ENCODE measurements at regions not wholly inside any gene's neighbourhood (a gene's known extent, or its start where the extent isn't known, plus 50 kb on each side); places are given as distances from the start of the nearest gene placed in this dataset.

DNA sequence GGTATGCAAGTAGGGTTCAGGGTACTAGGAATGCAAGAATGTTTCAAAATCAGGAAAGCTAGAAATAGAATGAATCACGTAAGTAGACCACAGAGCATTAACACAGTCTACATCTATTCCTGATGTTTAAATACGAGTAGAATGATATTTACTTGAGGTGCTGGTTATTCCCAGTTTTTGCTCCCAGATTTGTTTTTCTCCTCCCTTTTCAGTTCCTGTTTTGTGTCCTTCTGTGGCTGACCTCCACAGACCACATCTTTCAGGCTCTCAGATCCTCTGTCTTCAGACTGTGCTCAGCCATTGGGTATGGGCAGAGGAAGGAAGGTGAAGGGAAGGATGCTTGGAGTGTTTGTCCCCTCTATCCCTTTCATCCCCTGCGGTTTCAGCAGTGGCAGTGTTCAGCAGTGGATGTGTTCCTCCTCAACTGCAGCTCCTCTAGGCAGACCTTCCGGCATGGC is 276.6 kb downstream of the ZNF621 start:
- Histone ChIP-seq H3K27me3 (ENCODE audit: control insufficient read depth in 2 of 2, insufficient read depth in 2 of 2, low read length in 2 of 2) (no peaks in the 10 kb centered on the region), H3K36me3 (ENCODE audit: control insufficient read depth, insufficient read depth, low read length) (no peaks in the 10 kb centered on the region), H3K9ac (ENCODE audit: insufficient read depth in 1 of 2, low read depth in 2 of 2, low read length in 2 of 2) (no peak overlapping the region), H3K4me1 (replicated peaks in 1 of 2; ENCODE audit: control insufficient read depth in 2 of 2, insufficient read depth in 2 of 2, low read length in 2 of 2) (no peaks in the 10 kb centered on the region), H3K4me3 (no peak overlapping the region), H3K79me2 (ENCODE audit: control insufficient read depth, insufficient read depth, low read length) (no peaks in the 10 kb centered on the region), H3K4me2 (ENCODE audit: insufficient read depth, low read length) (no peak overlapping the region), H3K9me1 (ENCODE audit: control insufficient read depth, insufficient read depth, low read length) (no peaks in the 10 kb centered on the region), H2AFZ (ENCODE audit: low read depth, low read length) (no peak overlapping the region), H3K27ac (ENCODE audit: extremely low read depth, low read depth, low read length) (no peak overlapping the region), H4K20me1 (replicated peaks; ENCODE audit: control insufficient read depth, insufficient read depth, low read length) (no peaks in the 10 kb centered on the region), H3K9me3 (replicated peaks; ENCODE audit: control insufficient read depth, insufficient read depth, low read depth, low read length) (no peaks in the 10 kb centered on the region)
- TF ChIP-seq EP400 (IDR thresholded peaks at IDR 0.05) (no peak), DNMT1 (IDR thresholded peaks at IDR 0.05) (no peak), HMBOX1 (IDR thresholded peaks at IDR 0.05) (no peak), ZNF695 (CRISPR knock-in tag; IDR thresholded peaks at IDR 0.05) (no peak)
- TF ChIP-seq, protein P1, sequence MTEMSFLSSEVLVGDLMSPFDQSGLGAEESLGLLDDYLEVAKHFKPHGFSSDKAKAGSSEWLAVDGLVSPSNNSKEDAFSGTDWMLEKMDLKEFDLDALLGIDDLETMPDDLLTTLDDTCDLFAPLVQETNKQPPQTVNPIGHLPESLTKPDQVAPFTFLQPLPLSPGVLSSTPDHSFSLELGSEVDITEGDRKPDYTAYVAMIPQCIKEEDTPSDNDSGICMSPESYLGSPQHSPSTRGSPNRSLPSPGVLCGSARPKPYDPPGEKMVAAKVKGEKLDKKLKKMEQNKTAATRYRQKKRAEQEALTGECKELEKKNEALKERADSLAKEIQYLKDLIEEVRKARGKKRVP (CRISPR knock-in tag; IDR thresholded peaks at IDR 0.05), result no peak
- intact Hi-C loops (cut with micrococcal nuclease), result no loop called here
- POLR2A ChIA-PET, result interaction anchor here (0.7 to 1.3 kb wide), 2 partner anchors 8 to 24 kb away, joined by 3 to 4 read pairs; no protein-coding TSS in a partner anchor
- no peak for ATAC-seq
- WGBS (ENCODE audit: insufficient coverage, low coverage, missing lambda C conversion rate), result 0% methylated on average over 4 of the region's 4 CpGs
- no peak for FAIRE-seq
- CTCF ChIA-PET (ENCODE audit: low intra/inter-chr PET ratio), result no interaction called here
- no peak for DNase-seq (ENCODE audit: extremely low read depth in 1 of 4, low spot score in 3 of 4)
- in situ Hi-C loops (cut with MboI), result no loop called here
- no TSS peak for BruUV-seq (replicated peaks)
